SIG-M5 treated with dmso at 0.1 percent for 504 hours (cell line): ENCODE measurements at regions not wholly inside any gene's neighbourhood (a gene's known extent, or its start where the extent isn't known, plus 50 kb on each side); places are given as distances from the start of the nearest gene placed in this dataset.
A peak's percentile ranks its signal among the peaks of the same experiment; 100 is the strongest.
"Not testable (repeated sequence)": the region's sequence is repeated elsewhere in the genome, so short reads cannot be mapped to it uniquely, and the experiment has no call there.

Source experiments
- DNase-seq: peaks from one replicate; lab custom pipeline; 2025; ENCODE audit not compliant: unreplicated experiment; lab: John Stamatoyannopoulos, UW

DNA sequence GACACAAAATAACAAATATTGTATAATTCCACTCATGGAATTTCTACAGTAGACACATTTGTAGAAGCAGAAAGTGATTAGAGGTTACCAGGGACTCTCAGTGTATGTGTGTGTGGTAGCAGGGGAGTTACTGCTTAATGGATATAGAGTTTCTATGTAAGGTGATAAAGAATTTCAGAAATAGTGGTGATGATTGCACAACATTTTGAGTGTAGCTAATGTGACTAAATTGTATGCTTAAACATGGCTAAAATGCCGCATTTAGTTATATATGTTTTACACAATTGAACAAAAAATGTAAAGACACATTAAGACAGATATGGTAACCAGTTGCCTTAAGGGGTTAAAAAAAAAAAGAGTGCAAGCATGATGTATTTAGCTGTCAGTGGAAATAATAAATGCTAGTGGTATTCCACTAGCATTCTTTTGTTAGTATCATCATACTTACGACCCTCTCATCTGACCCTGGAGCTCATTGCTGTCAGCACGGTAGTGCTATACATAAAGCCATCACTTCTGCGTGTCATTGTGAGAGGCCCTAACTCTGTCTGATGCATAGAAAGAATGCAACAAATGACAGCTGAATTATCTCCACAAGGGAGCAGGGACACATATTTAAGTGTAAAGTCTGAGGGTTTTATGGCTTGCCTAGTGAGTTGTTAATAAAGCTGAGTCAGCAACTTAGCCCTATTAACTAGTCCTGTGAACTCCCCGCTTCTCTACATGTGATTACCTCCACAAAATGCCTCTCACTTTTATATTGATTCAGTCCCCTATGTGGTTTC is 134.1 kb upstream of the RXFP2 start:
- DNase-seq = no peak

DNA sequence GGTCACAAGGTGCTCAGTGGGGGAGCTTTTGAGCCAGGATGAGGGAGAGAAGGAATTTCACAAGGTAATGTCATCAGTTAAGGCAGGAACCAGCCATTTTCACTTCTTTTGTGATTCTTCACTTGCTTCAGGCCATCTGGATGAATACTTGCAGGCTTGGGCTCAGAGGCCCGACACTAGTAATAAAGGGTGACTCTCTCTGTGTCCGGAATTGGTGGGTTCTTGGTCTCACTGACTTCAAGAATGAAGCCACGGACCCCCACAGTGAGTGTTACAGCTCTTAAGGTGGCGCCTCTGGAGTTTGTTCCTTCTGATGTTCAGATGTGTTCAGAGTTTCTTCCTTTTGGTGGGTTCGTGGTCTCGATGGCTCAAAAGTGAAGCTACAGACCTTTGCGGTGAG is 131.8 kb upstream of the RXFP2 start:
- DNase-seq = not testable (repeated sequence)

DNA sequence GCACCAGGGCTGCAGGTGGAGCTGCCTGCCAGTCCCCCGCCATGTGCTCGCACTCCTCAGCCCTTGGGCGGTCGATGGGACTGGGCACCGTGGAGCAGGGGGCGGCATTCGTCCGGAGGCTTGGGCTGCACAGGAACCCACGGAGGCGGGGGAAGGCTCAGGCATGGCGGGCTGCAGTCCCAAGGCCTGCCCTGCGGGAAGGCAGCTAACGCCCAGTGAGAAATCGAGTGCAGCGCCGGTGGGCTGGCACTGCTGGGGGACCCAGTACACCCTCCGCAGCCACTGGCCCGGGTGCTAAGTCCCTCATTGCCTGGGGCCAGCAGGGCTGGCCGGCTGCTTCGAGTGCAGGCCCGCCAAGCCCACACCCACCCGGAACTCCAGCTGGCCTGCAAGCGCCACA is 130.5 kb upstream of the RXFP2 start:
- DNase-seq = not testable (repeated sequence)

DNA sequence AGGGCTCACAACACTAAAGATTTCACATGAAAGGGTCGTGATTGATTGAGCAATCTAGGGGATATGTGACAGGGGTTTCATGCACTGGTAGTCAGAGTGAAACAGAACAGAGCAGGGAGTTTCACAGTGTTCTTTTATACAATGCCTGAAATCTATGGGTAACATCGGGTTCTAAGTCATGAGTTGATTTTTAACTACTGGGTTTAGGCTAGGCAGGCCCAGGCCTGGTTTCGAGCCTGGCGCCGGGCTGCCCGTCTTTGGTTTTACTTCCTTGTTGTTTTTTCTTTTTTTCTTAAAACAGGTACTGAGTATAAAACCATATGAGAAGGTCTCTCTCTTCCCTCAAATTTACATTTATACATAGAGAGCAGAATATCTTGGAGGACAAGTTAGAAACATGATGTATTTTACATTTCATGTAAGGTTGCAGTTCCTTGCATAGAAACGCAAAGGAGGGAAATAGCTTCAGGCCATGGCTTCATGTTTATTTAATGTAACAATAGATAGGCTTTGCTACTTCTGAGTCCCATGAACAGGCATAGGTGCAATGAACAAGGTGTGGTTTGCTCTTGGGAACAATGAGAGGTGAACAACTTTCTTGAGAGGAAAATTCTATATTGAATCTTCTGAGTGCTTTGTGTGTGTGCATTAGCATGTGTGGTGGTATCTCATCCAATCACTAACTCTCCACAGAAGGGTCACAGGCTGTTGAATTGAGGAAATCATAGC is 128.9 kb upstream of the RXFP2 start:
- no peak for DNase-seq

DNA sequence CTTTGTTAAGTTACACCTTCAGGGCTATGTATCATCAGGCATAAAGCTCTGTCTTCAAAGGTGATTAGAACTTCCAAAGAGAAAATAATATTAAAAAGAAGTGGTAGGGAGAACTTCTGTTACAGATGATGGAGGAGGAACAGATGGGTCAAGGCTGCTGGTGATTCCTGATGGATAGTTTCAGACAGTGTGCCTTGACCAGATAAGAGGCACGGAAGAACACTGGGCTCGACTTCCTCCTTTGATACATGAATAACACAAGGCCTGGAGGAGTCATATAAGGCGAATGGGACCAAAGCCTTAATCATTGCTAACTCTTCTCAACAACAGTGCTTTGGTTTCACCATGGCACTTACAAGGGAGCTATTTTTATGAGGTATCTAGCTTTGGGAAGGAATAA is 128.1 kb upstream of the RXFP2 start:
- DNase-seq = no peak

DNA sequence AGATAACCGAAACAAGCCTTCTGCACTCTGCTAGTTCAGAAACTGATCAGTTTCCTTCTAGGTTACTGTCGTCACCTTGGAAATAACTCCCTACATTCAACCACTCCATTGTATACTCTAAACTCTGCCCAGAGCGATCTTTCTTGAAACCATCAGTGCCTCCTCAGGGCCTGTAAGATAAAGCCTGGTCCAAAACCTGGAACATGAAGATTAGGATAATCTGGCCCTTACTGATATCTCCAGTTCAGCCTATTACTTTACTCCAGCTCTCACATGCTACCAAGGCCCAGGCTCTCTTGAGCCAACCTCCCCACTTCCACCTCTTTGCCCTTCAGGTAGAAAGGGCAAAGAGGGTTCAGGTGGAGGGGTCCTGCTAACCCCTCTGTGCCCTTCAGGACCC is 125.3 kb upstream of the RXFP2 start:
- no peak for DNase-seq

DNA sequence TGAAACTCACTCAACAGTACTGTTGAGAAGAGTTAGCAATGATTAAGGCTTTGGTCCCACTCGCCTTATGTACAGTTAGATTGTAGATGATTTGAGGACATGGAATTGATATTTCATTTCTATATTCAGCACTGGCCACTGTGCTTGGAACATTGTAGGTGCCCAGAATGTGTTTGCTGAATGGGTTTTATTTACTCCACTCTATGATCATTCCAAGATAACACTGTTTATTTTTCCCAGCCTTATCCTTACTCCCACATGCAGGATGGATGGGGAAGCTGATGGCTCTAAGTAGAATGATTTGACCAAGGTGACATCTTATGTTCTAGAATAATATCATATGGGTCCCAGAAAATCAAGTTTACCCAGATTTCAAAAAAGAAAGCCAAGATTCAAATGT is 124.6 kb upstream of the RXFP2 start:
- no peak for DNase-seq

DNA sequence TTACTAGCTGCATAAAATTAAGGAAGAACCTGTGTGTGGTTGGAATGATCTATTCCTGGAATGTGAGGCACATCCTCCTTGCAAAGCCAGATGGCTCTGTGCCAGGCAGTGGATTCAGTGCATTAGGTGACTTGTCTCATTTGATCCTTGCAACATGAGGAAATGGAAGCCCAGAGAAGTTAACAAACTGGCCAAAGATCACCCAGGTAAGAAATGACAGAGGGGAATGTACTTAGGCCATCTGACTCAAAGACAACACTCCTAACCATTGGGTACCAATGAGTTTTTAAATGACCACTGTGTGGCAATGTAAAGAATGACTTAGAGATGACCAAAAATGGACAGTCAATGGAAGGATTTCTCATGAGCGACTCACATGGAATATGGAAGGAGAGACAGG is 114.2 kb upstream of the RXFP2 start:
- DNase-seq = no peak

DNA sequence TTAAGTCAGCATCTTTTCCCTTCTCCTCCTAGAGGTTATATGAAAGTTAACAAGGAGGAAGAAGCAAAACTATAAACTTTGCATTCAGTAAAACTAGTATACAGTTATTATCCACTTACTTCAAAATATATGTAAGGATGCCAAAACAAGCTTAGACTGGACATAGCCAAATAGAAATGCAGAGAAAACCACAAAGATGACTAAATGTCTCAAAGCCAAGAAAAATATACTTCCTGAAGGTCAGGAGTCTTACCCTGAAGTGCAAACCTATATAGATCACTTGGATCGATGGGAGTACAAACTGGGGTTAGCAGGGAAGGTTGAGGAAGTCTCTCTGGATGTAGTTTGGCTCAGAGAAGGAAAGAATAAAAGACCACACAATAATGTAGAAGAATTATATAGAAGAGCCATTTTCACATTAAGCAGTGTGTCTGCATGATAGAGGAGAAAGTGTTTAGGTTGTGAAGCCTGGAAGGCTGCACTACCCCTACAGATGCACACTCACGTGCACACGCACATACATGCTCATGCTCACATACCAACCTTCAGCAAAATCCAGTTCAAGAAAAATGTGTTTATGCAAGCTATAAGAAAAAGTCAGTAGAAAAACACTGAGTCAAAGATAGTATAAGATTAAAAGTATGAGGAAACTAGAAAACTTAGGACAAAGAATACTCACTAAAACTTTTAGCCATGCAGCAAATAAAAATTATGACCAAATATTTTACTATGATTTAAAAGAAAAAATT is 112.1 kb upstream of the RXFP2 start:
- no peak for DNase-seq

DNA sequence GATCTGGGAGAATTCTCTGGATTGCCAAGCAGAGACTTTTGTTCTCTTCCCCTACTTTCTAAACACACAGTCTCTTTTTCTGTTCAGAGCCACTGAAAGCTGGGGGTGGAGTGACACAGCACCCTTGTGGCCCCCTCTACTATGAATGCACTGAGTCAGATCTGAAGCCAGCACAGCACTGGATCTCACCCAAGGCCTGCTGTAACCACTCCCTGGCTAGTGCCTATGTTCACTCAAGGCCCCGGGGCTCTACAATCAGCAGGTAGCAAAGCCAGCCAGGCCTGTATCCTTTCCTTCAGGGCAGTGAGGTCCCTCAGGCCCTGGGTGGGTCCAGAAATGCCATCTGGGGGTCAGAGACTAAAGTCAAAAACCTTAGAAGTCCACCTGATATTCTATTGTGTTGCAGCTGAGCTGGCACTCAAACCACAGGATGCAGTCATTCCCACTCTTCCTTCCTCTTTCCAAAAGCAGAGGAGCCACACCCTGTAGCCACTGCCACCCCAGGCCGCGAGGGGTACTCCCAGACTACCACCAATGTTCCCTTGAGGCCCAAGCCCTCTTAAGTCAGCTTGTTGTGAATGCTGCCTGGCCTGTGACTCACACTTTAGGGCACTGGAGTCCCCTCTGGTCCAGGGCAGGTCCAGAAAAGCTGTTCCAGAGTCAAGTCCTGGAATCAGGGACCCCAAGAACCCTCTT is 110.1 kb upstream of the RXFP2 start:
- peak; percentile 61 for DNase-seq

DNA sequence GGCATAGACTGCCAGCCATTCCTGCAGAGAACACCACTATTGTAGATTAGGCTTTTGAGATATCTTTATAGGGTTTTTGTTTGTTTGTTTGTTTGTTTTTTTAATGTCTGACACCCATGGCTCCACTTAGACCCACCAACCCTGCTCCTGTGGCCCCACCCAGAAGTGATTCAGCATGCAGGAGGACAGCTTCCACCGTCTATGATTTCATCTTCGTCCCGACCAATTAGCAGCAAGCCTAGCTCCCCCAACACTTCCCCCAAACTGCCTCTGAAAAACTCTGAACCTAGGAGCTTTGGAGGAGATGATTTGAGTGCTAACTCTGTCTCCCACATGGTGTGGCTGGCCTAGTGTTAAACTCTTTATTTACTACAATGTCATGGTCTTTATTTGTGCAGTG is 108.3 kb upstream of the RXFP2 start:
- peak; percentile 45 for DNase-seq

DNA sequence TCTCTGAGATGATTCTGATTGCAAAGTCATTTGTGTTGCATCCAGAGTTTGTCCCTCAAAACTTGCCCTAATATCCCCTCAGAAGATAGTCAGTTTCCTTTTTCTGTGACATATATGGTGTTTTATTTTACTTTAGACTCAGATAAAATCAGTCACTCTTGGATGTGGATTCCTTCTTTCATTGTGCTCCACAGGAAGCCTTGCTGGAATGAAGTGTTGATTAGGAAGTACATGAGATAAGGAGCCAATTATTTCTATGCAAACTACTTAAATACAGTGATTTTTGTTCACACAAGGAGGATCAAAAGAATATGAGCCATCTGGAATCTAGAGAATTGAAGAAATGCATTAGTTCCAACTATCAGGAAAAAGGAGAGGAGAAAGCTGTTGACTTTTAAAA is 107.6 kb upstream of the RXFP2 start:
- DNase-seq = no peak

DNA sequence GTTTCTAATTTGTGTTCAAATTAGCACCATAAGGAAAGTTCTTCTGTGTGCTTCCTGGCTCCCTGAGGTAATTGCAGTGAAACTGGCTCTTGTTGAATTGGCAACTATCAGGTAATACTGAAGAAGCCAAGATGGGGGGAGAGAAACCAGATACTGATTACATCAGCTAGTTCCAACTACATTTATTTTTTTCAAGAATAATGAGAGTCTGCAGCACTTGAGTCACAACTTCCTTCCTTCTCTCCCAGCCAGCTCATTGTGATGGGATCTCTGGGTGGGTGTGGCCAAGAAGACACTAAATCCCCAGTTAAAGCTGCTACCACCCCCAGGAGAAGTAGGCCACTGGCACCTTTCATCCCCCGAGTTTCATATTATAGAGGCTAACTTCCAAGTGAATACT is 100.7 kb upstream of the RXFP2 start:
- DNase-seq = peak; percentile 31

DNA sequence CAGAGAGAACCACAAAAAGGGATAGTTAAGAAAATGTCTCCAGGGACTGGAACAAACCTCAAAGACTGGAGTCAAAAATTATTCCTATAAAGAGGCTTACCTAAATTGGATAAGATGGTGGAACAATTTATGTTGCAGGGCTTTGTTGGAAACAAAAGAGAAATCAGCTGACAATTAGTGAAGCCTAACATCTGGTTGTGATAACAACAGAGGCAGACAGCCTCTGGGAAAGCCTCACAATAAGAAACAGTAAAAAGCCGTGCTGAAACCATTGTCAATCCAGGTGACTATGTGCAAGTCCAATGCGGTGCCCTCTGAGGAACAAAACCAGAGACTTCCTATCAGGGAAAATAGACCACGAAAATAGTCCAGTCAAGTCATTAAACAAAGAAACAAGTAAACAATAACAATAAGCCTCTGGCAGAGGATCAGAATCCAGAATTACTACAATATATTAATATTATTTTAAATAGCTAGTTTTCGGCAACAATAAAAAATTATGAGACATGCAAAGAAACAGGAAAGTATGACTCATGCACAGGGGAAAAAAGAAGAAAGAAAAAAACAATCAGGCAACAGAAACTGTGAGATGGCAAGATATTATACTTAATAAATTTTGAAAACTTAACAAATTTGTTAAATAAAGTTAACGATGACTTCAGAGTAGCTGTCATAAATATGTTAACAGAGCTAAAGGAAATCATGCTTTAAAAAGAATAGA is 99.7 kb upstream of the RXFP2 start:
- no peak for DNase-seq

DNA sequence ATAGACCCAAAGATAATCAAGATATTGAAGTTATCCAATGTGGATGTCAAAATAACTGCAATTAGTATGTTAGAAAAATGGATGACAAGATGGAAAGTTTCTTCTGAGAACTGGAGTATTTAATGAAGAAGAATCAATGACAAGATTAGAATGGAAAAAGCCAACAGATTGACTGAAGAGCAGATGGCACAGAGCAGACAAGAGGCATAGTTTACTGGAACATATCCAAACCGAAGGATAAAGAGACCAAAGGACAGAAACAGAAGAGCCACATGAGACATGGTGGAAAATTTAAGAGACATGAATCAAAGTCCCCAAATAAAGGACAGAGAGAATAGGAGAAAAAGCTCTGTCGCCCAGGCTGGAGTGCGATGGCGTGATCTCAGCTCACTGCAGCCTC is 89.6 kb upstream of the RXFP2 start:
- no peak for DNase-seq

DNA sequence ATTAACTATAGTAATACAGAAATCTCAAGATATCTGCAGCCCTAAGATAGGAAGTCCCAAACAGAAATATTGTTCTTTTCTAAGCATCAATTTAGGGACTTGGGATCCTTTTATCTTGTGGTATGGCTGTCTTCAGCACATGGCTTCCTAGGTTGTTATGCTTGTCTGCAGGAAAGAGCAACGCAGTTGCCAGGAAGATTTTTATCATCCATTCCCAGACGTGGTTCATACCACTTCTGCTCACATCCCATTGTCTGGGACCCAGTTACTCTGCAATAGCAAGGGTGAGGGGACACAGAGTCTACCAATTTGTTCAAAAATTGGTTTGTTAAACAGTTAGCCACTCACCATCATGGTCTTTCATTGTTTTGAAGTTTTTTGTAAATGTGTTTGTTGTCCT is 85.6 kb upstream of the RXFP2 start:
- no peak for DNase-seq

DNA sequence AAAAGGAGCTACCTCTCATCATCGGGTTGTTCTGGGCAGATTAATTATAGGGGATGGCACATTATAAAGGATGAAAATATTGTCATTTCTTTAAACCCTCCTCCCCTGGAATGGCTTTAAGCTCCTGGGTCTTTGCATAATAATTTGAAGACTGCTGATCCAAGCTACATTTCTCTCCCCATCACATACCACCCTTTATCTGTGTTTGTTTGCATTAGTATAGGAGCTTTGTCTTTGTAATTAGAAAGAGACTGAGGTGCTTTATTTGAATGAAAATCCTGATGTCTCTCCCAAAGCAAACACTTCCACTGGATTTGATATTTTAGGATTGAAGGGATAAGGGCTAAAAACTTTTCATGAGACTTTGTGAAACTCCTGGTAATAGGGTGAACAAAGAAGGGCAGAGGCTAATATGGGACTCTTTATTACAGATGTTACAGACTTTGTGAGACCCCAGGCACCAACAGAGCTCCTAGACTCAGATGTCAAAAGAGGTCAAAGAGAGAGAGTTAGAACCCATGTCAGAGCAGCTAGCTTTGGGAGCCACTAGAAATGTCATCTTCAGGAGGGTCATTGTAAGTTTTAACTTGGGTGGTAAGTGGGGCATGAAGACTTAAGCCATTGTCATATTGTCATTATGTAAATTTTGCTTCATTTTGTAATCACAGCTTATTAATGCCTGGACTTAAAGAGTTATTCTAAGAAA is 75.3 kb upstream of the RXFP2 start:
- no peak for DNase-seq

DNA sequence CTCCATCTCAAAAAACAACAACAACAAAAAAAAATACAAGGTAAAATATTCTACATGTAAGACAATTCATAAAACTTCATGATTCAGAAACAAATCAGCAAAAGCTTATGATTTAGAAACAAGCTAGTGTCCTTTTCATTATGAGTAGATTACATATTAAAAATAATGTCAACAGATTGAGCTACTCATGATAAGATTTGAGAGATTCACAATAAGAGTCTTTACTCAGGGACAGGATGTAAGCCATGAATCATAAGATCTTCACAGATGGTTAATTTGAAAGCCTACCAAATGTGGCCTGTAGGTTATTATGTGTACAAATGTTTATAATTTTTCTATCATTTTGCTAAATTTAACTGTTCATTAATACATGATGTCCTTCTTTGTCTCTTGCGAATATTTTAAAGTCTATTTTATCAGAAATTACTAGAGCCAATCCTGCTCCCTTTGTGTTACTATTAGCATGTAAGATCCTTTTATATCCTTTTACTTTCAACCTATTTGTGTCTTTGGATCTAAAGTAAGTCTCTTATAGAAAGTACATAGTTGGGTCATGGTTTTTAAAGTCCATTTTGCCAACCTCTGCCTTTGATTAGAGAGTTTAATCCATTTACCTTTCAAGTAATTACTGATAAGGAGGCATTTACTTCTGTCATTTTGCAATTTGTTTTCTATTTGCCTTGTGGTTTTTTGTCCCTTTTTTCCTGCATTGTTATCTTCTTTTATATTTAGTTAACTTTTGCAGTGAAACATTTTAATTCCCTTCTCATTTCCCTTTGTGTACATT is 68.3 kb upstream of the RXFP2 start:
- no peak for DNase-seq

DNA sequence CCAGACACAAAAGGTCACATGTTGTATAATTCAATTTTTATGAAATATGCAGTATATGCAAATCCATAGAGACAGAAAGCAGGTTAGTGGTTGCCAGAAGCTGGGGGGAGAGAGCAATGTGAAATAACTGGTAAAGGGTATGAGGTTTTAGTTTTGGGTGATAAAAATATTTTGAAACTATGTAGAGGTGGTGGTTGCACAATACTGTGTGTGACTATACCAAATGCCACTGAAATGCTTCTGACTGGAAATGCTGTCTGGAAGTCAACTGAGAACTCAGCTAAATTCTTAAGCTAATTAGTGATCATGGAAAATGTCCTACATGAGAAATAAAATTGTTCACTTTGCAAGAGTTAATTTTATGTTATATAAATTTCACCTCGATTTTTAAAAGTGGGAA is 65.3 kb upstream of the RXFP2 start:
- DNase-seq = peak; percentile 62
